ENCODE measurements at regions not wholly inside any gene's neighbourhood (a gene's known extent, or its start where the extent isn't known, plus 50 kb on each side); places are given as distances from the start of the nearest gene placed in this dataset.

- H3F3A ChIP-seq (ENCODE audit: insufficient read depth, low read length): no peaks in the 10 kb centered on the region
- H3K27me3 ChIP-seq (ENCODE audit: insufficient read depth, low read length): peaks cover 8% of the 10 kb centered on the region; the same call in 1 of the 2 replicates
These were observed 304.0 kb downstream of the ZEB1 start for GRCh38 chr10:31622978-31623377.

GRCh38 chr10:31621733-31622132, 302.7 kb downstream of the ZEB1 start:
- no peak overlapping the region for H3K4me3 ChIP-seq (ENCODE audit: low read depth, low read length, poor library complexity, severe bottlenecking)
- TF ChIP-seq EZH2 (IDR thresholded peaks at IDR 0.05; ENCODE audit: borderline replicate concordance, low read length): no peak
- TF ChIP-seq CTCF (IDR thresholded peaks at IDR 0.05; ENCODE audit: low read length): no peak
- H3K4me1 ChIP-seq (ENCODE audit: insufficient read depth, low read length, severe bottlenecking): no peaks in the 10 kb centered on the region
- no peak overlapping the region for H3K9ac ChIP-seq (ENCODE audit: low read length)
- no peaks in the 10 kb centered on the region for H3K9me2 ChIP-seq (ENCODE audit: low read depth, low read length)
- H3F3A ChIP-seq (ENCODE audit: insufficient read depth, low read length): no peaks in the 10 kb centered on the region
- H3K27me3 ChIP-seq (ENCODE audit: insufficient read depth, low read length): peaks cover 8% of the 10 kb centered on the region; the same call in 1 of the 2 replicates
- no peaks in the 10 kb centered on the region for H3K36me3 ChIP-seq (ENCODE audit: insufficient read depth, low read length)
- H3K4me2 ChIP-seq (ENCODE audit: low read length): no peak overlapping the region
- H4K20me1 ChIP-seq (ENCODE audit: insufficient read depth, low read length): no peaks in the 10 kb centered on the region
- H3K27ac ChIP-seq (ENCODE audit: low read depth, low read length, poor library complexity, severe bottlenecking): no peak overlapping the region
- no peaks in the 10 kb centered on the region for H3K79me2 ChIP-seq (ENCODE audit: insufficient read depth, low read length)
- H3K9me3 ChIP-seq (ENCODE audit: low read length): no peaks in the 10 kb centered on the region
- no peak overlapping the region for H2AFZ ChIP-seq (ENCODE audit: low read length)

More at GRCh38 chr10:31622978-31623377, 304.0 kb downstream of the ZEB1 start:
- H3K4me2 ChIP-seq (ENCODE audit: low read length): no peak overlapping the region
- H3K36me3 ChIP-seq (ENCODE audit: insufficient read depth, low read length): no peaks in the 10 kb centered on the region
- H3K4me3 ChIP-seq (ENCODE audit: low read depth, low read length, poor library complexity, severe bottlenecking): no peak overlapping the region
- H3K79me2 ChIP-seq (ENCODE audit: insufficient read depth, low read length): no peaks in the 10 kb centered on the region
- no peak overlapping the region for H3K27ac ChIP-seq (ENCODE audit: low read depth, low read length, poor library complexity, severe bottlenecking)
- no peaks in the 10 kb centered on the region for H3K9me3 ChIP-seq (ENCODE audit: low read length)
- H3K4me1 ChIP-seq (ENCODE audit: insufficient read depth, low read length, severe bottlenecking): no peaks in the 10 kb centered on the region
- TF ChIP-seq EZH2 (IDR thresholded peaks at IDR 0.05; ENCODE audit: borderline replicate concordance, low read length): no peak
- TF ChIP-seq CTCF (IDR thresholded peaks at IDR 0.05; ENCODE audit: low read length): no peak
- H3K9me2 ChIP-seq (ENCODE audit: low read depth, low read length): no peaks in the 10 kb centered on the region
- no peak overlapping the region for H3K9ac ChIP-seq (ENCODE audit: low read length)
- H2AFZ ChIP-seq (ENCODE audit: low read length): no peak overlapping the region
- H4K20me1 ChIP-seq (ENCODE audit: insufficient read depth, low read length): no peaks in the 10 kb centered on the region

DNA sequence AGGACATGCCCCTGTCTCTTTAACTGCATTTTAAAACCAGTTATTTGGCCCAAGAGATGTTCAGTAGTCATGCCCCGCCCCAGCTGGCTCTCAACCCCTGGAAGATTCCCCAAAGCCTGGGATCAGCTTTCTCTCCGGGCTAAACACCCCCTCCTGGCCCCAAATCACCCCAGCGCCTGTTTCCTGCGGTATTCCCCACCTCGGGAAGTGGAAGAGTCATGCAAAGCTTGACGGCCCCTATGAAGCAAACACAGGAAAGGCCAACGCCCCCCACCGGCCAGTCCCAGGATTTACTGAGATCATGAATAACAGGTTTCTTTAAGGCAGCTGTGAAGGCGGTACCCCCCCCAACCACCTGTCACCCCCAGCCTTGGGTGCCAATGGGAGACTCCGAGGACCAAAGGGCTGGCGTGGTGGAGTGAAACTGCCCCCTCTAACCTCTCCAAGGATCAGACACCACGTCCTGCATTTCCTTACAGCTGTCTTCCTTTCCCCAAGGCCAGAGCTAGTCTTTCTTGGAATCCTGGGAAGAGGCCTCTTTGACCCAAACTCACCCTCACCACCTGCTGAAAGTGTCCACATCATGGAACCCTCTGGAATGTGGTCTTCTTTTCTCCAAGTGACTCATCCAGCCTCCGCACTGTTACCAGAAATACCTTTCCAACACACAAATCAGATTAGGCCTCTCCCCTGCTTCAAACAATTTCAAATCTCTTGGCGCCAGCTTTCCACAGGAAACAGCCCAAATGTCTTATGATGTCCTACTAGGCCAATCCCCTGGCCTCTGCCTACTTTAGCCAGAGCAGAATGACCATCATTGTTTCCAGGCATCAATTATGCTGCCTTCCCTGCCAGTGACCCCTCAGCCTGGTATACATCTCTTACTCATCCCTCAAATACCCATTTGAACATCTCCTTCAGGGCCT, 301.5 kb downstream of the ZEB1 start:
- H3K4me2 ChIP-seq (ENCODE audit: low read length): no peak overlapping the region
- H3K79me2 ChIP-seq (ENCODE audit: insufficient read depth, low read length): no peaks in the 10 kb centered on the region
- TF ChIP-seq CTCF (IDR thresholded peaks at IDR 0.05; ENCODE audit: low read length) (peak; percentile 42; the same call in 1 of the 2 replicates), EZH2 (IDR thresholded peaks at IDR 0.05; ENCODE audit: borderline replicate concordance, low read length) (no peak)
- no peaks in the 10 kb centered on the region for H3K9me2 ChIP-seq (ENCODE audit: low read depth, low read length)
- no peak overlapping the region for H2AFZ ChIP-seq (ENCODE audit: low read length)
- H3K9ac ChIP-seq (ENCODE audit: low read length): no peak overlapping the region
- H3K9me3 ChIP-seq (ENCODE audit: low read length): no peaks in the 10 kb centered on the region
- peaks cover 3% of the 10 kb centered on the region for H3K27me3 ChIP-seq (ENCODE audit: insufficient read depth, low read length)
- H3K27ac ChIP-seq (ENCODE audit: low read depth, low read length, poor library complexity, severe bottlenecking): no peak overlapping the region
- H3K36me3 ChIP-seq (ENCODE audit: insufficient read depth, low read length): no peaks in the 10 kb centered on the region
- H3K4me1 ChIP-seq (ENCODE audit: insufficient read depth, low read length, severe bottlenecking): no peaks in the 10 kb centered on the region
- H4K20me1 ChIP-seq (ENCODE audit: insufficient read depth, low read length): no peaks in the 10 kb centered on the region
- H3K4me3 ChIP-seq (ENCODE audit: low read depth, low read length, poor library complexity, severe bottlenecking): no peak overlapping the region
- no peaks in the 10 kb centered on the region for H3F3A ChIP-seq (ENCODE audit: insufficient read depth, low read length)

All from OCI-LY1 (cell line).